Stomach (tissue), 4 donors: ENCODE measurements at regions not wholly inside any gene's neighbourhood (a gene's known extent, or its start where the extent isn't known, plus 50 kb on each side); places are given as distances from the start of the nearest gene placed in this dataset.

Source experiments
- CTCF ChIP-seq, 7 experiments: fragments of 450-650 bp in 4 of 7; fragments of 200-600 bp in 3 of 7; sonication (generic) in 3 of 7; IDR thresholded peaks; one replicate each; pipeline ENCODE4 v1.5.1; 2016 to 2019; ENCODE audit warnings: antibody characterized with exemption in 7 of 7, control low read depth in 2 of 7, mild to moderate bottlenecking in 1 of 7
- POLR2A ChIP-seq, 4 donors: fragments of 450-650 bp; IDR thresholded peaks; one replicate each; pipeline ENCODE4 v1.6.1; 2016; ENCODE audit warnings: antibody characterized with exemption in 4 of 4, control low read depth in 2 of 4, mild to moderate bottlenecking in 1 of 4, moderate library complexity in 1 of 4

GRCh38 chrX:720250-720649, 89.7 kb downstream of the SHOX start:
- TF ChIP-seq CTCF (IDR thresholded peaks at IDR 0.05) (no peak), POLR2A (IDR thresholded peaks at IDR 0.05) (no peak)
